ENCODE measurements at regions not wholly inside any gene's neighbourhood (a gene's known extent, or its start where the extent isn't known, plus 50 kb on each side); places are given as distances from the start of the nearest gene placed in this dataset.

GRCh38 chr5:39948341-39948740 is 523.6 kb upstream of the DAB2 start:
- ATAC-seq, result no peak
- H3K27me3 ChIP-seq, result no peaks in the 10 kb centered on the region
- no peaks in the 10 kb centered on the region for H3K36me3 ChIP-seq
- no peak for DNase-seq
- no peak overlapping the region for H3K4me3 ChIP-seq
- no peak overlapping the region for H3K27ac ChIP-seq
- WGBS, 4 donors, result 83 to 100% (median 95%) methylated on average over 1 of the region's 1 CpG
- peaks cover 0 to 12% (median 0%) of the 10 kb centered on the region in 12 donors for H3K9me3 ChIP-seq
- intact Hi-C loops (cut with DNase I), result loop anchor here (2.0 to 10.0 kb wide), 10 partner anchors 739 to 936 kb away; no protein-coding TSS in a partner anchor
- TF ChIP-seq CTCF (IDR thresholded peaks at IDR 0.05) (no peak), POLR2A (IDR thresholded peaks at IDR 0.05) (no peak)
- H3K4me1 ChIP-seq, result peaks cover 0 to 10% (median 0%) of the 10 kb centered on the region in 12 donors

- TF ChIP-seq CTCF (IDR thresholded peaks at IDR 0.05) (no peak), POLR2A (IDR thresholded peaks at IDR 0.05) (no peak)
- Histone ChIP-seq H3K36me3 (no peaks in the 10 kb centered on the region), H3K9me3 (peaks cover 0 to 12% (median 0%) of the 10 kb centered on the region in 12 donors), H3K27ac (no peak overlapping the region), H3K4me1 (peaks cover 0 to 10% (median 0%) of the 10 kb centered on the region in 12 donors), H3K4me3 (no peak overlapping the region), H3K27me3 (no peaks in the 10 kb centered on the region)
- intact Hi-C loops (cut with DNase I), result loop anchor here (2.0 to 10.0 kb wide), 10 partner anchors 740 to 937 kb away; no protein-coding TSS in a partner anchor
- DNase-seq (peak in 1 of 5 donors; percentile 7), ATAC-seq (peak in 3 of 4 donors; percentile 42 to 62 (median 59))
- WGBS, 4 donors, result 57 to 77% (median 69%) methylated on average over 1 of the region's 1 CpG
Measured at GRCh38 chr5:39947657-39948056, 522.9 kb upstream of the DAB2 start.

- TF ChIP-seq CTCF (IDR thresholded peaks at IDR 0.05) (no peak), POLR2A (IDR thresholded peaks at IDR 0.05) (no peak)
- 79 to 89% (median 83%) methylated on average over 2 of the region's 2 CpGs for WGBS, 4 donors
- intact Hi-C loops (cut with DNase I), result loop anchor here in 9 of 10 donors (5.0 to 10.0 kb wide), 6 partner anchors 741 to 938 kb away; no protein-coding TSS in a partner anchor
- H3K4me3 ChIP-seq, result no peak overlapping the region
- peaks cover 0 to 10% (median 0%) of the 10 kb centered on the region in 12 donors for H3K4me1 ChIP-seq
- H3K9me3 ChIP-seq, result peaks cover 0 to under 1% (median 0%) of the 10 kb centered on the region in 12 donors
- H3K27ac ChIP-seq, result peak overlapping the region in 1 of 12 donors; percentile 65
- H3K27me3 ChIP-seq, result no peaks in the 10 kb centered on the region
- ATAC-seq, result no peak
- no peak for DNase-seq
- no peaks in the 10 kb centered on the region for H3K36me3 ChIP-seq
Measured at GRCh38 chr5:39946356-39947045, 521.7 kb upstream of the DAB2 start.

- H3K4me1 ChIP-seq, result peaks cover 0 to 10% (median 0%) of the 10 kb centered on the region in 12 donors
- peak overlapping the region in 1 of 12 donors; percentile 65 for H3K27ac ChIP-seq
- intact Hi-C loops (cut with DNase I), result loop anchor here in 9 of 10 donors (5.0 to 10.0 kb wide), 6 partner anchors 741 to 939 kb away; no protein-coding TSS in a partner anchor
- TF ChIP-seq CTCF (IDR thresholded peaks at IDR 0.05) (no peak), POLR2A (IDR thresholded peaks at IDR 0.05) (no peak)
- H3K27me3 ChIP-seq, result no peaks in the 10 kb centered on the region
- ATAC-seq (no peak), DNase-seq (no peak)
- no peaks in the 10 kb centered on the region for H3K9me3 ChIP-seq
- H3K4me3 ChIP-seq, result no peak overlapping the region
- WGBS, 4 donors, result 89 to 100% (median 97%) methylated on average over 1 of the region's 1 CpG
- H3K36me3 ChIP-seq, result no peaks in the 10 kb centered on the region
Measured at GRCh38 chr5:39945870-39946269, 521.1 kb upstream of the DAB2 start.

Measured in heart left ventricle (tissue), 16 donors.